B cell (primary cell): ENCODE measurements at regions not wholly inside any gene's neighbourhood (a gene's known extent, or its start where the extent isn't known, plus 50 kb on each side); places are given as distances from the start of the nearest gene placed in this dataset.

Experiments used
- ATAC-seq: fragments of 200-7000 bp; cut with Tn5 transposase; one replicate; pipeline ENCODE4 v1.10.0; 2021; ENCODE audit warnings: low read depth, mild to moderate bottlenecking, moderate number of reproducible peaks, moderate library complexity
- CTCF ChIA-PET: fragments of 350-600 bp; sonication (Branson Sonifier 250); formaldehyde crosslinking; loops from one replicate; lab custom pipeline; 2021; ENCODE audit warnings: antibody characterized with exemption, inconsistent platforms; lab: Charles Lee
- POLR2A ChIA-PET: fragments of 350-600 bp; sonication (Branson Sonifier 250); formaldehyde crosslinking; loops from one replicate; lab custom pipeline; 2021; ENCODE audit warnings: antibody characterized with exemption; lab: Charles Lee
- DNase-seq: peaks from one replicate; pipeline ENCODE4 v3.0.0; 2013
- H2AFZ ChIP-seq: 2 replicates; pipeline ENCODE4 v1.6.1; 2012; ENCODE audit warnings: mild to moderate bottlenecking, low read depth, low read length; ENCODE audit not compliant: insufficient read depth, poor library complexity, severe bottlenecking
- H3K27ac ChIP-seq, 2 donors: 1 replicate in 1 of 2; 2 replicates in 1 of 2; pipeline ENCODE4 v1.5.1; 2012 to 2013; ENCODE audit warnings: low read length in 2 of 2, mild to moderate bottlenecking in 2 of 2, moderate library complexity in 1 of 2
- H3K27me3 ChIP-seq, 4 experiments: fragments of 200-600 bp in 1 of 4; sonication (generic) in 1 of 4; replicated peaks in 1 of 4; 1 replicate in 2 of 4; 2 replicates in 2 of 4; pipeline versions ENCODE4 v1.6.1 to v1.7.0; 2013 to 2016; ENCODE audit warnings: low read length in 3 of 4, mild to moderate bottlenecking in 2 of 4, mixed read lengths in 1 of 4, moderate library complexity in 1 of 4; ENCODE audit not compliant: insufficient read depth in 4 of 4, control insufficient read depth in 3 of 4; ENCODE audit errors: control extremely low read depth in 1 of 4
- H3K36me3 ChIP-seq, 2 experiments: replicated peaks in 1 of 2; 1 replicate in 1 of 2; 2 replicates in 1 of 2; pipeline versions ENCODE4 v1.6.1 to v1.7.1; 2013; ENCODE audit warnings: low read length in 1 of 2; ENCODE audit not compliant: insufficient read depth in 2 of 2, control insufficient read depth in 1 of 2; ENCODE audit errors: control extremely low read depth in 1 of 2, extremely low read depth in 1 of 2
- H3K4me1 ChIP-seq, 2 donors: fragments of 200-600 bp in 1 of 2; sonication (generic) in 1 of 2; 1 replicate in 1 of 2; 2 replicates in 1 of 2; pipeline versions ENCODE4 v1.5.1 to v1.6.1; 2013 to 2017; ENCODE audit warnings: low read length in 2 of 2; ENCODE audit not compliant: control insufficient read depth in 2 of 2, insufficient read depth in 2 of 2
- H3K4me2 ChIP-seq: replicated peaks from 2 replicates; pipeline ENCODE3; 2012; ENCODE audit warnings: mild to moderate bottlenecking, low read depth, low read length; ENCODE audit not compliant: poor library complexity, severe bottlenecking
- H3K4me3 ChIP-seq, 5 experiments: fragments of 200-600 bp in 1 of 5; sonication (generic) in 1 of 5; 1 replicate in 3 of 5; 2 replicates in 2 of 5; pipeline versions ENCODE4 v1.5.1 to v1.7.0; 2011 to 2016; ENCODE audit warnings: low read length in 4 of 5, mild to moderate bottlenecking in 4 of 5, low read depth in 2 of 5, control low read depth in 1 of 5, moderate library complexity in 1 of 5; ENCODE audit not compliant: insufficient read depth in 1 of 5; ENCODE audit errors: control extremely low read depth in 1 of 5, extremely low read depth in 1 of 5
- H3K79me2 ChIP-seq: fragments of 200-600 bp; sonication (generic); one replicate; pipeline ENCODE4 v1.6.0; 2016; ENCODE audit warnings: low read length; ENCODE audit not compliant: control insufficient read depth, insufficient read depth
- H3K9ac ChIP-seq: fragments of 200-600 bp; sonication (generic); 2 replicates; pipeline ENCODE4 v1.6.1; 2017; ENCODE audit warnings: mild to moderate bottlenecking, low read length, moderate library complexity
- H3K9me3 ChIP-seq, 3 donors: one replicate each; pipeline versions ENCODE4 v1.6.1 to v1.7.1; 2013; ENCODE audit warnings: low read length in 2 of 3; ENCODE audit not compliant: control insufficient read depth in 2 of 3, insufficient read depth in 1 of 3; ENCODE audit errors: control extremely low read depth in 1 of 3
- H4K20me1 ChIP-seq: 2 replicates; pipeline ENCODE4 v1.6.0; 2012; ENCODE audit warnings: mild to moderate bottlenecking, low read length; ENCODE audit not compliant: insufficient read depth, control insufficient read depth, poor library complexity, severe bottlenecking
- H3K27ac Mint-ChIP-seq: one replicate; pipeline ENCODE4 v1.8.0; 2021; ENCODE audit warnings: mixed read lengths
- H3K27me3 Mint-ChIP-seq: one replicate; pipeline ENCODE4 v1.8.0; 2021; ENCODE audit warnings: mixed read lengths
- H3K4me1 Mint-ChIP-seq: one replicate; pipeline ENCODE4 v1.8.0; 2021; ENCODE audit warnings: mixed read lengths
- H3K4me3 Mint-ChIP-seq: one replicate; pipeline ENCODE4 v1.8.0; 2021; ENCODE audit warnings: mixed read lengths
- H3K9me3 Mint-ChIP-seq: one replicate; pipeline ENCODE4 v1.8.0; 2022; ENCODE audit warnings: mixed read lengths; ENCODE audit not compliant: insufficient read depth
- EZH2 ChIP-seq: IDR thresholded peaks from 2 replicates; pipeline ENCODE4 v1.6.1; 2012; ENCODE audit warnings: borderline replicate concordance, low read depth, mild to moderate bottlenecking, moderate library complexity, low read length; ENCODE audit not compliant: insufficient read depth, poor library complexity, severe bottlenecking
- WGBS: methylation state at CpG from one replicate; pipeline ENCODE4 v1.1.5; 2013; ENCODE audit warnings: missing lambda C conversion rate; ENCODE audit not compliant: insufficient coverage; 5-methylcytosine and 5-hydroxymethylcytosine counted together
- intact Hi-C: fragments of 100-400 bp; cut with micrococcal nuclease; formaldehyde crosslinking; loops from one replicate; pipeline ENCODE4 v1.10.0; 2022
- TF ChIP-seq, protein P1 (sequence below): fragments of 200-600 bp; IDR thresholded peaks from one replicate; pipeline ENCODE4 v1.8.0; 2022; ENCODE audit warnings: antibody characterized with exemption, mild to moderate bottlenecking

DNA sequence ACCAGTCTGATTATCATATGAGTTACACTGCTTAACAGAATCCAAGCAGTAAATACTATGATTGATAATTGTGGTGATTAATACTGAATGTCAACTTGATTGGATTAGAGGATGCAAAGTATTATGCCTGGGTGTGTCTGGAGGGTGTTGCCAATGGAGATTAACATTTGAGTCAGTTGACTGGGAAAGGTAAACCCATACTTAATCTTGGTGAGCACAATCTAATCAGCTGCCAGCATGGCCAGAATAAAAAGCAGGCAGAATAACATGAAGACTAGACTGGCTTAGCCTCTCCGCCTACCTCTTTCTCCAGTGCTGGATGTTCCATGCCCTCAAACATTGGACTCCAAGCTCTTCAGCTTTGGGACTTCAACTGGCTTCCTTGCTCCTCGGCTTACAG is 961.3 kb downstream of the ADGRL3 start:
- DNase-seq (no peak), ATAC-seq (no peak)
- Histone ChIP-seq H3K36me3 (no peaks in the 10 kb centered on the region), H4K20me1 (no peaks in the 10 kb centered on the region), H3K4me1 (no peaks in the 10 kb centered on the region), H3K27me3 (no peaks in the 10 kb centered on the region), H3K4me2 (no peak overlapping the region), H2AFZ (no peak overlapping the region), H3K27ac (no peak overlapping the region), H3K9ac (no peak overlapping the region), H3K79me2 (no peaks in the 10 kb centered on the region), H3K9me3 (peaks cover 0 to 4% (median under 1%) of the 10 kb centered on the region in 3 donors), H3K4me3 (no peak overlapping the region)
- Mint-ChIP-seq H3K4me1 (no peaks in the 10 kb centered on the region), H3K4me3 (no peak overlapping the region), H3K27ac (no peak overlapping the region), H3K9me3 (peaks cover 7% of the 10 kb centered on the region), H3K27me3 (no peaks in the 10 kb centered on the region)
- intact Hi-C loops, result no loop called here
- POLR2A ChIA-PET, result no interaction called here
- WGBS, result 92% methylated on average over 1 of the region's 2 CpGs
- CTCF ChIA-PET, result no interaction called here
- TF ChIP-seq EZH2, result no peak
- TF ChIP-seq, protein P1, sequence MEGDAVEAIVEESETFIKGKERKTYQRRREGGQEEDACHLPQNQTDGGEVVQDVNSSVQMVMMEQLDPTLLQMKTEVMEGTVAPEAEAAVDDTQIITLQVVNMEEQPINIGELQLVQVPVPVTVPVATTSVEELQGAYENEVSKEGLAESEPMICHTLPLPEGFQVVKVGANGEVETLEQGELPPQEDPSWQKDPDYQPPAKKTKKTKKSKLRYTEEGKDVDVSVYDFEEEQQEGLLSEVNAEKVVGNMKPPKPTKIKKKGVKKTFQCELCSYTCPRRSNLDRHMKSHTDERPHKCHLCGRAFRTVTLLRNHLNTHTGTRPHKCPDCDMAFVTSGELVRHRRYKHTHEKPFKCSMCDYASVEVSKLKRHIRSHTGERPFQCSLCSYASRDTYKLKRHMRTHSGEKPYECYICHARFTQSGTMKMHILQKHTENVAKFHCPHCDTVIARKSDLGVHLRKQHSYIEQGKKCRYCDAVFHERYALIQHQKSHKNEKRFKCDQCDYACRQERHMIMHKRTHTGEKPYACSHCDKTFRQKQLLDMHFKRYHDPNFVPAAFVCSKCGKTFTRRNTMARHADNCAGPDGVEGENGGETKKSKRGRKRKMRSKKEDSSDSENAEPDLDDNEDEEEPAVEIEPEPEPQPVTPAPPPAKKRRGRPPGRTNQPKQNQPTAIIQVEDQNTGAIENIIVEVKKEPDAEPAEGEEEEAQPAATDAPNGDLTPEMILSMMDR, result no peak

DNA sequence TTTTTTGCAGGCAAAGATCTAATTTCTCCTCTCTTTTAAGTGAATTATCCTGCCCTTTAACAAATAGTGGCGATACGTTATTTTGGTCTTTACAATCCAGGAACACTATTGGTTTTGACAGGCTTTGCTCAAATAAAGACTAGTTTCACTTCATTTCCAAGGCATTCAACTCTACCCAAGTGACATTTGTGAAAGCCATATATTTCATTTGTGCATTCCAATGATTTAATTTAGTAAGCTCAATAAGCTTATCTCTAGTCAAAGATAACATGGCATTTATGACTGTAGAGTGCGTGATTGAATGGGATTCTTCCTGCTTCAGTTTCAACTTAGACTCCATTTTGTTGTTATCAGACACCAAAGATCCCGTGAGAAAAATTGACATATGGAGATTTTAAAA is 959.8 kb downstream of the ADGRL3 start:
- POLR2A ChIA-PET, result no interaction called here
- ATAC-seq, result no peak
- no peak for TF ChIP-seq EZH2
- TF ChIP-seq, protein P1, result no peak

More for the DNA sequence above, 959.8 kb downstream of the ADGRL3 start:
- H3K9ac ChIP-seq, result no peak overlapping the region
- no peak overlapping the region for H3K4me2 ChIP-seq
- no peaks in the 10 kb centered on the region for H3K79me2 ChIP-seq
- no peaks in the 10 kb centered on the region for H3K36me3 ChIP-seq
- Mint-ChIP-seq H3K9me3 (peaks cover 6% of the 10 kb centered on the region), H3K27me3 (no peaks in the 10 kb centered on the region), H3K4me1 (no peaks in the 10 kb centered on the region), H3K4me3 (no peak overlapping the region), H3K27ac (no peak overlapping the region)
- H2AFZ ChIP-seq, result no peak overlapping the region
- H3K27ac ChIP-seq, result no peak overlapping the region
- no peaks in the 10 kb centered on the region for H3K4me1 ChIP-seq
- CTCF ChIA-PET, result no interaction called here
- intact Hi-C loops, result no loop called here
- DNase-seq, result no peak
- H3K4me3 ChIP-seq, result no peak overlapping the region
- 100% methylated on average over 2 of the region's 4 CpGs for WGBS
- no peaks in the 10 kb centered on the region for H3K27me3 ChIP-seq
- peaks cover 0 to 4% (median 0%) of the 10 kb centered on the region in 3 donors for H3K9me3 ChIP-seq
- no peaks in the 10 kb centered on the region for H4K20me1 ChIP-seq
